Sigmoid colon (tissue), 4 donors: ENCODE measurements at regions not wholly inside any gene's neighbourhood (a gene's known extent, or its start where the extent isn't known, plus 50 kb on each side); places are given as distances from the start of the nearest gene placed in this dataset.

Experiments used
- CTCF ChIP-seq, 4 experiments: fragments of 450-650 bp in 3 of 4; fragments of 200-600 bp in 1 of 4; IDR thresholded peaks; one replicate each; pipeline ENCODE4 v1.5.1; 2016 to 2019; ENCODE audit warnings: antibody characterized with exemption in 4 of 4, mild to moderate bottlenecking in 3 of 4, moderate library complexity in 2 of 4
- POLR2A ChIP-seq, 2 donors: fragments of 450-650 bp; IDR thresholded peaks; one replicate each; pipeline ENCODE4 v1.6.1; 2016; ENCODE audit warnings: antibody characterized with exemption in 2 of 2, mild to moderate bottlenecking in 2 of 2, moderate library complexity in 2 of 2
- POLR2AphosphoS5 ChIP-seq, 4 donors: sonication (generic); formaldehyde crosslinking; IDR thresholded peaks; one replicate each; pipeline ENCODE4 v1.6.1; 2017; ENCODE audit warnings: antibody characterized with exemption in 4 of 4

GRCh38 chrX:13482746-13483541, 86.5 kb upstream of the EGFL6 start:
- TF ChIP-seq POLR2AphosphoS5 (IDR thresholded peaks at IDR 0.05) = no peak
- TF ChIP-seq CTCF (IDR thresholded peaks at IDR 0.05) = no peak
- TF ChIP-seq POLR2A (IDR thresholded peaks at IDR 0.05) = no peak
